Midbrain (tissue), 1 donor: ENCODE measurements at regions not wholly inside any gene's neighbourhood (a gene's known extent, or its start where the extent isn't known, plus 50 kb on each side); places are given as distances from the start of the nearest gene placed in this dataset.
"Not testable (repeated sequence)": the region's sequence is repeated elsewhere in the genome, so short reads cannot be mapped to it uniquely, and the experiment has no call there.

Experiments used
- DNase-seq: peaks from one replicate; lab custom pipeline; 2025; lab: John Stamatoyannopoulos, UW

GRCh38 chr1:203998571-203998970 lies 74.3 kb upstream of the SOX13 start:
- not testable (repeated sequence) for DNase-seq

- DNase-seq = no peak
These were observed 73.3 kb upstream of the SOX13 start for GRCh38 chr1:203999618-204000017.

GRCh38 chr1:204001166-204001901 lies 71.6 kb upstream of the SOX13 start:
- DNase-seq = no peak

- no peak for DNase-seq
These were observed 70.3 kb upstream of the SOX13 start for GRCh38 chr1:204002614-204003013.

GRCh38 chr1:204003536-204003935 lies 69.4 kb upstream of the SOX13 start:
- no peak for DNase-seq

GRCh38 chr1:204011426-204011825 lies 61.5 kb upstream of the SOX13 start:
- DNase-seq = no peak

- no peak for DNase-seq
These were observed 59.9 kb upstream of the SOX13 start for GRCh38 chr1:204013052-204013451.

GRCh38 chr1:204014336-204014735 lies 58.6 kb upstream of the SOX13 start:
- DNase-seq = no peak

- DNase-seq = not testable (repeated sequence)
These were observed 58.0 kb upstream of the SOX13 start for GRCh38 chr1:204014961-204015360.

GRCh38 chr1:204017032-204017431 lies 55.9 kb upstream of the SOX13 start:
- DNase-seq = no peak

GRCh38 chr1:204018460-204018859 lies 54.5 kb upstream of the SOX13 start:
- DNase-seq = no peak
